ENCODE measurements at regions not wholly inside any gene's neighbourhood (a gene's known extent, or its start where the extent isn't known, plus 50 kb on each side); places are given as distances from the start of the nearest gene placed in this dataset.

DNA sequence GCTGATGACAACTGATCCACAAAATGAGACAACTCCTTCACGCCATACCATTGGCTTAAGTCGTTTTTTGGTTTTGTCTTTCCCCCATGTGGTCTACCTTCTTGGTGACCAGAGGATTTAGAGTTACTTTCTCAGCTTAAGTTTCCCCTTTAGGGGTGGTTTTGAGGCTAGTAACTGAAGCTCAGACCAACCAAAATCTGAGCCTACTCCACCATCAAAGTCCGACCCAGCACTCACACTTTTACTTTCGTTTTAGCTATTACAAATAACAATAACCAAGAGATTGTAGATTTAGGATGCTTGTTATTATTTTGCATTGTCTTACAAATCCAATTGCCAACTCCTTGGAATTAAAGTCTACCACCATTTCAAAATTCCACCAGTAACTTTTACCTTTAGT is 130.6 kb upstream of the MDM1 start:
- H3K27me3 ChIP-seq (ENCODE audit: insufficient read depth, low read length), result no peaks in the 10 kb centered on the region
- H3K4me3 ChIP-seq (ENCODE audit: low read length), result no peak overlapping the region
- no peaks in the 10 kb centered on the region for H3K4me1 ChIP-seq (ENCODE audit: insufficient read depth, low read length)
- peaks cover 4% of the 10 kb centered on the region for H3K9me3 ChIP-seq (ENCODE audit: low read length)
- no peak overlapping the region for H2AFZ ChIP-seq (ENCODE audit: low read depth, low read length)
- H3K36me3 ChIP-seq (ENCODE audit: insufficient read depth, low read length), result no peaks in the 10 kb centered on the region

DNA sequence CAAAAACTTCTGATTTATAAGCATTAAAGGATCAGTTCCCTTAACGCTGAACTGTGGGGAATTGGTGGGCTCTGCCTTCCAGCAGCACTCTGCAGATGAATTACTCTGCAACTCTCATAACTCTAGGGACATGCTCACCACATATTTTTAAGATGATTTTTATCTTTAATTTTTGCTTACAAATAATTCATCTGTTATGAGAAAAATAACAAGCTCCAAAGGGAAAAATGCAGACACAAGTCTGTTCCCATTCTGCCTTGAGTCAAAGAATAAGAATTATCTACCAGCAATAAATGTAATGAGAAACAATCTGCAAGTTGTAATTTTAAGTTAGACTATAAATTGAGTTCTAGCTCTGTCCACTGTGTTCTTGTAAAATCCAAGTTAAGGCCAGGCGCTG is 133.1 kb upstream of the MDM1 start:
- H2AFZ ChIP-seq (ENCODE audit: low read depth, low read length), result no peak overlapping the region
- H3K4me3 ChIP-seq (ENCODE audit: low read length), result no peak overlapping the region
- H3K9me3 ChIP-seq (ENCODE audit: low read length), result peaks cover 4% of the 10 kb centered on the region
- no peaks in the 10 kb centered on the region for H3K36me3 ChIP-seq (ENCODE audit: insufficient read depth, low read length)
- H3K4me1 ChIP-seq (ENCODE audit: insufficient read depth, low read length), result no peaks in the 10 kb centered on the region
- no peaks in the 10 kb centered on the region for H3K27me3 ChIP-seq (ENCODE audit: insufficient read depth, low read length)

DNA sequence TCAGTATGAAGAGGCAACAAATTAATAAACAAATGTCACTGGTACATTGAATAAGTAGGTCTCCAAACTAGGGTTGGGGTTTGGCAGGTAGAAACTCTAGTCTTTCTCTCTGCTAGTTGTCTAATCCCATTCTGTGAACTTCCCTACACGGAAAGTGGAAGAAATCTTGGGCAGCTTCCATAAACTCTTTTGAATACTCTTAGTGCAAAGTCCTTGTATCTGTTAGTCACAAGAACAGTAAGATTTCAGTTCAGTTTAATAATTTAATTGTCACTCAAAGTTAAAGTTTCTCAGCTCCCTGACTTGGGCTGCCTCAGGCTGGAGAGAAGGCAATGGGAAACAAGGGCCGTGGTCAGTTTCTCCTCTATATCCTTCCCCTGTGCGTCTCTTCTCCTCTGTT is 135.4 kb upstream of the MDM1 start:
- Histone ChIP-seq H3K27me3 (ENCODE audit: insufficient read depth, low read length) (no peaks in the 10 kb centered on the region), H3K9me3 (ENCODE audit: low read length) (peaks cover 4% of the 10 kb centered on the region), H3K4me1 (ENCODE audit: insufficient read depth, low read length) (no peaks in the 10 kb centered on the region), H3K4me3 (ENCODE audit: low read length) (no peak overlapping the region), H2AFZ (ENCODE audit: low read depth, low read length) (no peak overlapping the region), H3K36me3 (ENCODE audit: insufficient read depth, low read length) (no peaks in the 10 kb centered on the region)

DNA sequence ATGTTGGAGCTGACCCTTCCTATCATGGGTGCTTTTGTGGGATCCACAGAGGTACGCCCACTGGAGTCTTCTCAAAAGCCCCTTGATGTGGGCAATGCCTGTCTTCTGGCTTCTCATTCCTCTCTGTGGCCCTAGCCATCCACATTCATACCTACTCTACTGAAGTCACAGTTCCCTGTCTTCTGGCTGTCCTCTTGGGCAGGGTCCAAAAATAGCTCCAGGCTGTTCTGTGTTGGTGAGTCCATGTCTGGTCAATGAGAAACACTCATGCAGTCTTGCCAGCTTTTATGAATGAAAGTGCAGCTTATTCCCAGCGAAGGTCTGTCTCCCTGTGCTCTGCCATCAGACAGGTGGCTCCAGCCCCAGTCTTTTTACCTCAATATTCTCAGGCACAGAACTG is 135.9 kb upstream of the MDM1 start:
- Histone ChIP-seq H3K36me3 (ENCODE audit: insufficient read depth, low read length) (no peaks in the 10 kb centered on the region), H3K27me3 (ENCODE audit: insufficient read depth, low read length) (no peaks in the 10 kb centered on the region), H3K4me1 (ENCODE audit: insufficient read depth, low read length) (no peaks in the 10 kb centered on the region), H3K4me3 (ENCODE audit: low read length) (no peak overlapping the region), H2AFZ (ENCODE audit: low read depth, low read length) (no peak overlapping the region), H3K9me3 (ENCODE audit: low read length) (peaks cover 4% of the 10 kb centered on the region)

DNA sequence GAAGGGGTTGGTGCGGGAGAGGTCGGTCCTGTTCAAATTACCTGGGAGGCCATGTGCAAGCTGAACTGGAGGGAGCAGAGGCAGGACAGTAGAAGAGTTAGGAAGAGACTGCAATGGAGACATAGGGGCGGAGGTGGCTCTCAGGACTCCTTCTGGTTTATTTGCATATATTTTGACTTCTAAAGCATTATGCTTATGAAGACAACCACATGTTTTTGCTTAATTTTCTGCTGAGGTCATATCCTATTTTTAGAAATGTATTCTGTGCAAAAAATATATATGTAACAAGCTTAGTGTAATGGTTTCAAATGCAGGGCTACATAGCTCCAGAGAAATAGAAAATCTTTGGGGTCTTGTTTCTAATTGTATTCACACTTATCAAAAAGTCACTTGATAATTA is 137.0 kb upstream of the MDM1 start:
- Histone ChIP-seq H3K36me3 (ENCODE audit: insufficient read depth, low read length) (no peaks in the 10 kb centered on the region), H3K9me3 (ENCODE audit: low read length) (peaks cover 4% of the 10 kb centered on the region), H2AFZ (ENCODE audit: low read depth, low read length) (no peak overlapping the region), H3K27me3 (ENCODE audit: insufficient read depth, low read length) (no peaks in the 10 kb centered on the region), H3K4me3 (ENCODE audit: low read length) (no peak overlapping the region), H3K4me1 (ENCODE audit: insufficient read depth, low read length) (no peaks in the 10 kb centered on the region)

DNA sequence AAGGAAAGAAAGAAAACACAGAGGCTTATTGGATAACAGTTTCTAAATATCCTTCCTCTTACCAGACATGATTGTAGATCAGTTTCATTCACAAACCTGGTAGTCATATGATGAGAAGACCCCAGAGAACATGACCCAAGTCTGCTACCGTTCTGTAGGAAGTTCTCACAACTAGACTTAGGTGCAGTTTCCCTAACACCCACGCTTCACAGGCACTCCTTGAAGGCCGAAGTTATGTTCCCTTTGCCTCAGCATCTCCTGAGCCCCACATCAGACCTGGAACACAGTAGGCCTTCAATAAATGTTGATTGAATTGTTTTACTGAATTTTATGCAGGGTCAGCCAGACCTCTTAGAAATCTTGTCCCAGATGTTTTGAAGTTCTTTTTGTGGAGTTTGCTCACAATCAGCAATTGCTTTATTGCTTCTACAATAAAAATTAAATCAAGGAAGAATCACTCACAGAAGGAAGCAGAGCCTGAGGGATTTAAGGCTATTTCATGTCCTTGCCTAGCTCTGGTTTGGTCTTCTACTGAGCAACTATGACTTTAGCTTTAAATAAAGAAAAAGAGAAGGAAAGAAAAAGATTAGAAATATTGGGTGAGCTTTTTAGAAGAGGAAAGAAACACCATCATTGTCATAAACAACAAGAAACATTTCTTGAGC is 138.6 kb upstream of the MDM1 start:
- H3K4me3 ChIP-seq (ENCODE audit: low read length), result no peak overlapping the region
- no peaks in the 10 kb centered on the region for H3K36me3 ChIP-seq (ENCODE audit: insufficient read depth, low read length)
- no peaks in the 10 kb centered on the region for H3K4me1 ChIP-seq (ENCODE audit: insufficient read depth, low read length)
- H3K9me3 ChIP-seq (ENCODE audit: low read length), result peaks cover 4% of the 10 kb centered on the region
- H3K27me3 ChIP-seq (ENCODE audit: insufficient read depth, low read length), result no peaks in the 10 kb centered on the region
- H2AFZ ChIP-seq (ENCODE audit: low read depth, low read length), result no peak overlapping the region

DNA sequence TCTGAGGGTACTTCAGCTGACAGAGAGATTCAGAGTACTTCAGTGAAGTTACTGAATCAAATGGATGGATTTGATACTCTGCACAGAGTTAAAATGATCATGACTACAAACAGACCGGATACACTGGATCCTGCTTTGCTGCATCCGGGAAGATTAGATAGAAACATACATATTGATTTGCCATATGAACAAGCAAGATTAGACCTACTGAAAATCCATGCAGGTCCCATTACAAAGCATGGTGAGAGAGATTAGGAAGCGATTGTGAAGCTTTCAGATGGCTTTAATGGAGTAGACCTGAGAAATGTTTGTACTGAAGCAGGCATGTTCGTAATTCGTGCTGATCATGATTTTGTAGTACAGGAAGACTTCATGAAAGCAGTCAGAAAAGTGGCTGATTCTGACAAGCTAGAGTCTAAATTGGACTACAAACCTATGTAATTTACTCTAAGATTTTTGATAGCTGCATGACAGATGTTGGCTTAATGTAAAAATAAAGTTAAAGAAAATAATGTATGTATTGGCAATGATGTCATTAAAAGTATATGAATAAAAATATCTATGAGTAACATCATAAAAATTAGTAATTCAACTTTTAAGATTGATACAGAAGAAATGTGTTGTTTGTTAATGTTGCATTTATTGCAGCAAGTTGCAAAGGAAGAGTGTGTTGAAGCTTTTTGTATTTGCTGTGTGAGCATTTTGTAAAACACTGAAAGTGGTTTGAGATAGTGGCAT is 136.1 kb upstream of the RAP1B start:
- H2AFZ ChIP-seq (ENCODE audit: low read depth, low read length), result no peak overlapping the region
- peaks cover 9% of the 10 kb centered on the region for H3K4me1 ChIP-seq (ENCODE audit: insufficient read depth, low read length)
- H3K36me3 ChIP-seq (ENCODE audit: insufficient read depth, low read length), result no peaks in the 10 kb centered on the region
- H3K4me3 ChIP-seq (ENCODE audit: low read length), result no peak overlapping the region
- H3K27me3 ChIP-seq (ENCODE audit: insufficient read depth, low read length), result no peaks in the 10 kb centered on the region
- no peaks in the 10 kb centered on the region for H3K9me3 ChIP-seq (ENCODE audit: low read length)

DNA sequence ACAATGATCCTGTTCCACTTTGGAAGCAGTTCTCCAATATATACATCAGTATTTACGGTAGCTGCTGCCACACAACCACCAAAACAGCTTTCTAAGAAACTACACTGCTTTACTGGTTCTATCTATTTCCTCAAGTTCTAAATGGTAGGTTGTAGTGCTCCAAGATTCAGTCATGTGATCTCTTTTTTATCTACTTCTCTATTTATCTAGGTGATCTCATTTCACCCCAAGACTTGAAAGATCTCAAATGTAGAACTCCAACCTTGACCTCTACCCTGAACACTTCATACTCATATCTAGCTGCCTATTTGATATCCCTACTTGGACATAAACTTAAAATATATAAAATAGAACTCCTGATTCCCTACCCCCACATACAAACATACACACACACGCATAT is 133.9 kb upstream of the RAP1B start:
- no peaks in the 10 kb centered on the region for H3K27me3 ChIP-seq (ENCODE audit: insufficient read depth, low read length)
- H3K4me3 ChIP-seq (ENCODE audit: low read length), result no peak overlapping the region
- no peaks in the 10 kb centered on the region for H3K36me3 ChIP-seq (ENCODE audit: insufficient read depth, low read length)
- no peaks in the 10 kb centered on the region for H3K9me3 ChIP-seq (ENCODE audit: low read length)
- H2AFZ ChIP-seq (ENCODE audit: low read depth, low read length), result no peak overlapping the region
- peaks cover 15% of the 10 kb centered on the region for H3K4me1 ChIP-seq (ENCODE audit: insufficient read depth, low read length)

DNA sequence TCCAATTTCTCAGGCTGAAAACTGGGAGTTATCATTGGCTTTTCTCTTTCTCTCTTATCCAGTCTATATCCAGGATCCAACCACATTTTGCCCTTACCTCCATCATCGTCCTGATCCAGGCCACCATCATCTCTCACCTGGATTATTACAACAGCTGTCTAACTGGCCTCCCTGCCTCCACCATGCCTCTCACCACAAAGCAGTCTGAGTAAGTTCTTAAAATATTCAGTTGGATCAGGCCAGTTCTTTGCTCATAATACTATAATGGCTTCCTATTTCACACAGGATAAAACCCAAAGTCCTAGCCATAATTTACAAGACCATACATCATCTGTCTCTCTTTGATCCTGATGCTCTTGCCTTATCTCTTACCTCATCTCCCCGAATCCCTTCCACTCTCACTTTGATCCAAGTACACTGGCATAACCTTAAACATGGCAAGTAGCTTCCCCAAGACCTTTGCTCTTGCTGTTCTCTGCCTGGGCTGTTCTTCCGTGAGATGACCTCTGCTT is 133.4 kb upstream of the RAP1B start:
- no peak overlapping the region for H3K4me3 ChIP-seq (ENCODE audit: low read length)
- no peaks in the 10 kb centered on the region for H3K27me3 ChIP-seq (ENCODE audit: insufficient read depth, low read length)
- no peak overlapping the region for H2AFZ ChIP-seq (ENCODE audit: low read depth, low read length)
- peaks cover 15% of the 10 kb centered on the region for H3K4me1 ChIP-seq (ENCODE audit: insufficient read depth, low read length)
- H3K36me3 ChIP-seq (ENCODE audit: insufficient read depth, low read length), result no peaks in the 10 kb centered on the region
- H3K9me3 ChIP-seq (ENCODE audit: low read length), result no peaks in the 10 kb centered on the region

DNA sequence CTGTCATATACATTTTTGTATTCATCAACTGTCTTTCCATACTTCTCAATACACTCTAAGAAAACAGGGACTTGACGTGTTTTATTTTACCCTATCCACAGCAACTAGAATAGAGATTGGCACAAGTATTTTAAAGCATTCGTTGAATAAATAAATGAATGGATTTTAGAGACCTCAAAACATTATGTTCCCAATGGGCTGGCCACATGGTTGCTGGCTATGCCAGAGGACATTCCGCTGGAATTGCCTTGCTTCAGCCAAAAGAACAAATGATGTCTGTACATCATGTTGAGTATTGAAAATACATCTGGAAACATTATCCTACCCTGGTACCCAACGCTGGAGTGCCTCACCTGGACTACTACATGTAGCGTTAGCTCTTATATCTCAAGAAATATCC is 132.8 kb upstream of the RAP1B start:
- H3K4me1 ChIP-seq (ENCODE audit: insufficient read depth, low read length), result peaks cover 15% of the 10 kb centered on the region
- no peak overlapping the region for H3K4me3 ChIP-seq (ENCODE audit: low read length)
- H2AFZ ChIP-seq (ENCODE audit: low read depth, low read length), result no peak overlapping the region
- no peaks in the 10 kb centered on the region for H3K27me3 ChIP-seq (ENCODE audit: insufficient read depth, low read length)
- no peaks in the 10 kb centered on the region for H3K36me3 ChIP-seq (ENCODE audit: insufficient read depth, low read length)
- no peaks in the 10 kb centered on the region for H3K9me3 ChIP-seq (ENCODE audit: low read length)

DNA sequence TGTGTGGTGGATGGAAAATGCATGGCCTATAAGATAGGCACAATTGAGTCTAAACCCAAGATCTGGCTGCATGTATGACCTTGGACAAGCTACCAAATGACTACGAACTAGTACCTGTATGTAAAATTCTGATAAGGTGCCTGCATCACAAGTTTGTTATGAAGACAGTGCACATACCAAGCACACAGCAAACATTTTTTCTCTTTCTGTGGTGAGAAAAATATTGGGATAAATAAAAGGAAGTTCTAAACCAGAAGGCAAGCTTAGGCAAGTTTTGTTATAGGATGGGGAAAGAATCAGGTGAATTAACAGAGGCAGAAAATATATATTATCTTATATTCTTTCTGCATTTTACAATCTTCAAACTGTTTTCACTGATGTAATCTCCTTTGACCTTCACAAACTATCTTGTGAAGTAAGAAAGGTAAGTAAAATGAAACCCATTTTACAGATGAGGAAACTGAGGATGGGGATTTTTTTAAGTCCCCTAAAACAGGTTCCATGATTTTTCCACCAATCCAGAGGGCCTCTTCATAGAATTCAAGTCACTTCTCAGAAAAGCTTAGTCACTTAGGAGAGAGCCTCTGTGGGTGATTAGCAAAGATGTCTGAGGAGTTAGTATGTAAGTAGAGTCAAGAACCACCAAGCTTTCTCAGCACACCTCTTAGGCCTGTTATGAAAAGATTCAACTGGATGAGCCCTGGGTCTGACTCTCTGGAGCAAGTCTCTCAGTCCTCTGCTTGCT is 132.0 kb upstream of the RAP1B start:
- Histone ChIP-seq H3K4me3 (ENCODE audit: low read length) (no peak overlapping the region), H3K27me3 (ENCODE audit: insufficient read depth, low read length) (no peaks in the 10 kb centered on the region), H3K4me1 (ENCODE audit: insufficient read depth, low read length) (peaks cover 15% of the 10 kb centered on the region), H3K9me3 (ENCODE audit: low read length) (no peaks in the 10 kb centered on the region), H3K36me3 (ENCODE audit: insufficient read depth, low read length) (no peaks in the 10 kb centered on the region), H2AFZ (ENCODE audit: low read depth, low read length) (peak overlapping the region; percentile 71)

DNA sequence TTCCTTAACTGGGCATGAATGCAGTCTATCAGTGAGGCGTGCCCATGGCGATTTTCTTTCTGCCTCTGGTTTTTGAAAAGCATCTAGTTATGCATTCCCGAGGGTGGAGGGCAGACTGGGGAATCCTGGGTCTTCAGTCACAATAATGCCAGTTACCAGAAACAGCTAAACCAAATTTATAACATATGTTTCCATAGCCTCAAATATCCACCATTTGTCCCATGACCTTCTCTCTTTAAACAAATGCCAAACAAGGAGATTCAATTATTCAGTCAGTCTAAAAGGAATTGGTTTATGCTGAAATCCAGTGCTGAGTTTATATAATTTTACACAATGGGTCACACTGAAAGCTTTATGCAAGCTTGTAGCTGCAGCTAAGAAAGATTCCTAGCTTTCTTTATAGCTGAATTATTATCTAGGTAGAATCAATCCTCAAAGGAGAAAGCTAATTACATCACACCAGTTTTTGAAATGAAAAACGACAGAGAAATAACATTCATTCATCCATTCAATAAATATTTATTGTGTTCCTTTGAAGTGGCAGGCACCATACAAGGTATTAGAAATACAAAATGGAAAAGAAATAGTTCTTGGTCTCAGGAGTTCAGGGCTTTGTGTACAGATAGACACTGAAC is 131.3 kb upstream of the RAP1B start:
- Histone ChIP-seq H3K27me3 (ENCODE audit: insufficient read depth, low read length) (no peaks in the 10 kb centered on the region), H2AFZ (ENCODE audit: low read depth, low read length) (peak overlapping the region; percentile 71), H3K4me3 (ENCODE audit: low read length) (no peak overlapping the region)

DNA sequence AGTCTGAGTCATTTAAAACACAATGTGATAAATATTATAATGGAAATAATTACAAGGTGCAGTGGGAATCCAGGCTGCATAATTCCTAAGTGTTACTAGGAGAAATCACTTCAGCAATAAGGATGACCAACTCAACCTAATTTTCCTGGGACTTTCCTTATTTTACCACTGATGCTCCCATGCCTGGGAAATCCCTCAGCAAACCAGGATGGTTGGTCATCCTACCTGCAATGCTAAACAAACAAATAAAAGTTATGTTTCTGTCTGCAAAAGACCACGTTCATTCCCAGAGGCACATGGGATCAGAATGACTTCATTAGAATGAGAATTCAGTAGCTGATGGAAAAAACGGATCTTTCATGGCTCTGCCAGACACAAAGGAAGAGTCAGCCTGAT is 130.8 kb upstream of the RAP1B start:
- H3K36me3 ChIP-seq (ENCODE audit: insufficient read depth, low read length), result no peaks in the 10 kb centered on the region
- H3K9me3 ChIP-seq (ENCODE audit: low read length), result no peaks in the 10 kb centered on the region
- H2AFZ ChIP-seq (ENCODE audit: low read depth, low read length), result peak overlapping the region; percentile 71
- no peaks in the 10 kb centered on the region for H3K27me3 ChIP-seq (ENCODE audit: insufficient read depth, low read length)
- peaks cover 15% of the 10 kb centered on the region for H3K4me1 ChIP-seq (ENCODE audit: insufficient read depth, low read length)
- H3K4me3 ChIP-seq (ENCODE audit: low read length), result no peak overlapping the region

More for the DNA sequence above, 131.3 kb upstream of the RAP1B start:
- Histone ChIP-seq H3K9me3 (ENCODE audit: low read length) (no peaks in the 10 kb centered on the region), H3K36me3 (ENCODE audit: insufficient read depth, low read length) (no peaks in the 10 kb centered on the region), H3K4me1 (ENCODE audit: insufficient read depth, low read length) (peaks cover 15% of the 10 kb centered on the region)

Measured in neuron (in vitro differentiated cells).